IMR-90 (cell line): ENCODE measurements at regions not wholly inside any gene's neighbourhood (a gene's known extent, or its start where the extent isn't known, plus 50 kb on each side); places are given as distances from the start of the nearest gene placed in this dataset.

ENCODE experiments used
- ATAC-seq: fragments of 200-7000 bp; cut with Tn5 transposase; 2 replicates; pipeline ENCODE4 v1.9.1; 2020; ENCODE audit warnings: low read depth, mild to moderate bottlenecking, moderate library complexity
- BruUV-seq: library from RNA; stranded (reverse); fragments of 400-500 nt; replicated peaks from 2 replicates; lab custom pipeline; 2021; lab: Mats Ljungman, UMichigan
- CTCF ChIA-PET: fragments of 300-600 bp; formaldehyde crosslinking; extraction: SDS; loops from one replicate; lab custom pipeline; 2021; ENCODE audit warnings: antibody characterized with exemption; lab: Yijun Ruan, JAX
- POLR2A ChIA-PET: fragments of 300-600 bp; sonication (Branson Sonifier 250); formaldehyde crosslinking; loops from one replicate; lab custom pipeline; 2022; ENCODE audit warnings: antibody characterized with exemption; ENCODE audit not compliant: unreplicated experiment; lab: Charles Lee
- DNase-seq: peaks from one replicate; pipeline ENCODE4 v3.0.0; 2013
- H2AFZ ChIP-seq: replicated peaks from 2 replicates; pipeline ENCODE3; 2013; ENCODE audit warnings: low read length, mild to moderate bottlenecking; ENCODE audit not compliant: poor library complexity
- H2AK5ac ChIP-seq: 2 replicates; pipeline ENCODE4 v1.6.1; 2013; ENCODE audit warnings: low read depth, low read length, inconsistent platforms
- H2AK9ac ChIP-seq: replicated peaks from 2 replicates; pipeline ENCODE3; 2013; ENCODE audit warnings: mild to moderate bottlenecking, low read depth, low read length, moderate library complexity; ENCODE audit not compliant: poor library complexity
- H2BK120ac ChIP-seq: 2 replicates; pipeline ENCODE4 v1.6.1; 2013; ENCODE audit warnings: low read depth, low read length, inconsistent platforms
- H2BK15ac ChIP-seq: 3 replicates; pipeline ENCODE4 v1.6.1; 2013; ENCODE audit warnings: low read depth, low read length, inconsistent platforms
- H2BK20ac ChIP-seq: 2 replicates; pipeline ENCODE4 v1.6.1; 2013; ENCODE audit warnings: low read depth, mild to moderate bottlenecking, inconsistent platforms, low read length, moderate library complexity
- H2BK5ac ChIP-seq: 2 replicates; pipeline ENCODE4 v1.6.1; 2013; ENCODE audit warnings: mild to moderate bottlenecking, low read depth, low read length, inconsistent platforms; ENCODE audit not compliant: poor library complexity, severe bottlenecking
- H3K14ac ChIP-seq: replicated peaks from 2 replicates; pipeline ENCODE4 v1.6.1; 2013; ENCODE audit warnings: low read depth, low read length, inconsistent platforms
- H3K18ac ChIP-seq: 2 replicates; pipeline ENCODE4 v1.6.1; 2013; ENCODE audit warnings: low read depth, low read length, control low read depth
- H3K23ac ChIP-seq: 2 replicates; pipeline ENCODE4 v1.6.1; 2013; ENCODE audit warnings: low read depth, low read length, inconsistent platforms
- H3K27ac ChIP-seq: 2 replicates; pipeline ENCODE4 v1.5.1; 2013; ENCODE audit warnings: mild to moderate bottlenecking, control low read depth, low read length; ENCODE audit not compliant: insufficient read depth
- H3K27me3 ChIP-seq: 2 replicates; pipeline ENCODE4 v1.6.1; 2013; ENCODE audit warnings: low read length; ENCODE audit not compliant: control insufficient read depth, insufficient read depth
- H3K36me3 ChIP-seq: 2 replicates; pipeline ENCODE4 v1.6.1; 2013; ENCODE audit warnings: low read length, mixed read lengths; ENCODE audit not compliant: control insufficient read depth, insufficient read depth
- H3K4ac ChIP-seq: 2 replicates; pipeline ENCODE4 v1.6.1; 2013; ENCODE audit warnings: low read depth, low read length, inconsistent platforms
- H3K4me1 ChIP-seq: 2 replicates; pipeline ENCODE4 v1.6.1; 2013; ENCODE audit warnings: low read length, mixed read lengths; ENCODE audit not compliant: control insufficient read depth, insufficient read depth
- H3K4me2 ChIP-seq: 2 replicates; pipeline ENCODE4 v1.6.1; 2013; ENCODE audit warnings: low read depth, mild to moderate bottlenecking, control low read depth, low read length, moderate library complexity
- H3K4me3 ChIP-seq: 2 replicates; pipeline ENCODE4 v1.5.1; 2013; ENCODE audit warnings: low read depth, mild to moderate bottlenecking, control low read depth, low read length, moderate library complexity; ENCODE audit not compliant: insufficient read depth
- H3K56ac ChIP-seq: 2 replicates; pipeline ENCODE4 v1.6.1; 2013; ENCODE audit warnings: low read length, inconsistent platforms; ENCODE audit not compliant: insufficient read depth; ENCODE audit errors: extremely low read depth
- H3K79me1 ChIP-seq, 2 experiments: 2 replicates each; pipeline ENCODE4 v1.6.1; 2013; ENCODE audit warnings: low read length in 2 of 2, inconsistent platforms in 1 of 2, low read depth in 1 of 2
- H3K9ac ChIP-seq: 2 replicates; pipeline ENCODE4 v1.6.1; 2013; ENCODE audit warnings: low read depth, low read length, control low read depth
- H3K9me1 ChIP-seq: 2 replicates; pipeline ENCODE4 v1.6.1; 2013; ENCODE audit warnings: low read length, inconsistent platforms; ENCODE audit not compliant: insufficient read depth
- H3K9me3 ChIP-seq: 2 replicates; pipeline ENCODE4 v1.6.1; 2013; ENCODE audit warnings: low read length; ENCODE audit not compliant: control insufficient read depth, insufficient read depth
- H4K20me1 ChIP-seq: 2 replicates; pipeline ENCODE4 v1.6.1; 2013; ENCODE audit warnings: low read length, inconsistent platforms; ENCODE audit not compliant: insufficient read depth
- H4K5ac ChIP-seq: 2 replicates; pipeline ENCODE4 v1.6.1; 2013; ENCODE audit warnings: mild to moderate bottlenecking, low read depth, low read length, control low read depth
- H4K8ac ChIP-seq, 2 experiments: 2 replicates each; pipeline ENCODE4 v1.6.1; 2013; ENCODE audit warnings: low read depth in 2 of 2, low read length in 2 of 2, control low read depth in 1 of 2, inconsistent platforms in 1 of 2
- H4K91ac ChIP-seq: 2 replicates; pipeline ENCODE4 v1.6.1; 2013; ENCODE audit warnings: low read depth, low read length, inconsistent platforms; ENCODE audit not compliant: insufficient read depth
- POLR2A ChIP-seq: IDR thresholded peaks from 2 replicates; pipeline ENCODE4 v1.6.1; 2012; ENCODE audit warnings: mild to moderate bottlenecking, low read depth, low read length
- RCOR1 ChIP-seq: IDR thresholded peaks from 2 replicates; pipeline ENCODE4 v1.6.1; 2012; ENCODE audit warnings: mild to moderate bottlenecking, low read length, improper control_type of control experiment; ENCODE audit not compliant: insufficient replicate concordance
- SMC3 ChIP-seq: fragments of 150-350 bp; IDR thresholded peaks from 2 replicates; pipeline ENCODE4 v1.6.1; 2016; ENCODE audit warnings: low read depth, mild to moderate bottlenecking, antibody characterized with exemption, low read length, moderate library complexity
- WGBS, 2 experiments: methylation state at CpG; one replicate each; pipeline versions ENCODE4 v1.1.5 to v1.1.7; 2013; ENCODE audit warnings: missing lambda C conversion rate in 2 of 2; ENCODE audit not compliant: insufficient read length in 1 of 2; ENCODE audit errors: extremely low coverage in 2 of 2; 5-methylcytosine and 5-hydroxymethylcytosine counted together
- dilution Hi-C: fragments of 300-500 bp; cut with HindIII; formaldehyde crosslinking; loops from one replicate; pipeline ENCODE4 v1.14.3; 2018; ENCODE audit warnings: low sequenced_read_pairs; ENCODE audit not compliant: unreplicated experiment
- in situ Hi-C: fragments of 300-500 bp; cut with MboI; formaldehyde crosslinking; loops from 3 replicates; pipeline ENCODE4 v1.14.3; 2019; ENCODE audit warnings: low sequenced_read_pairs, inconsistent platforms, mixed read lengths
- intact Hi-C: fragments of 100-400 bp; cut with micrococcal nuclease; formaldehyde crosslinking; loops from 2 replicates; pipeline ENCODE4 v1.10.0; 2022
- TF ChIP-seq, protein P1 (sequence below): fragments of 150-350 bp; IDR thresholded peaks from 2 replicates; pipeline ENCODE4 v1.6.1; 2016; ENCODE audit warnings: low read depth, mild to moderate bottlenecking, low read length, moderate library complexity, borderline replicate concordance

DNA sequence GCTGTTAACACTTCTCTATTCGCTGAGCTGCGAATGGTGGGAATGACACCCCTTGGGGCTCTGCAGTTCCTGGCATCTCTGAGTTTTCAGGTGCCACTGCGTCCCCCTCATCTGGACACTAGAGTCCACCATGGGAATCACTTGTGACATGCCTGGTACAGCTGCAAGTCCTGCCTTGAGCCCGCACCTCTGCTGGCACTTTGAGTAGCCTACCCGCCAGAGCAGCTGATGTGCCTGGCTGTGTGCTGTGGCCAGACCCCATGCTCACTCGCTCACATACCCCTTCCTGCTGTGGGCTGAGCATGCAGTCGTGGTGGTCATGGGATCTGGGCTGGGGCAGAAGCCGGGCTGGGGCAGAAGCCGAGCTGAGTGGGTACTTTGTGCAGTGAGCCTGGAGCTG, 117.6 kb downstream of the RND3 start:
- BruUV-seq, result no TSS peak
- Histone ChIP-seq H2AK9ac (no peak overlapping the region), H2BK20ac (no peak overlapping the region), H3K9me1 (no peaks in the 10 kb centered on the region), H4K5ac (no peak overlapping the region), H3K27ac (no peak overlapping the region), H3K36me3 (no peaks in the 10 kb centered on the region), H4K91ac (no peak overlapping the region), H2BK15ac (no peak overlapping the region), H2BK5ac (no peak overlapping the region), H4K20me1 (no peaks in the 10 kb centered on the region), H3K4me2 (no peak overlapping the region), H3K9ac (no peak overlapping the region), H2AFZ (no peak overlapping the region), H3K79me1 (no peaks in the 10 kb centered on the region), H3K4ac (no peak overlapping the region), H3K4me3 (no peak overlapping the region), H3K18ac (no peak overlapping the region), H3K23ac (no peak overlapping the region), H3K56ac (no peak overlapping the region), H2BK120ac (no peak overlapping the region), H3K9me3 (no peaks in the 10 kb centered on the region), H4K8ac (no peak overlapping the region), H3K4me1 (no peaks in the 10 kb centered on the region), H3K27me3 (no peaks in the 10 kb centered on the region), H3K14ac (no peak overlapping the region), H2AK5ac (no peak overlapping the region)
- DNase-seq (no peak), ATAC-seq (no peak)
- ChIA-PET POLR2A (no interaction called here), CTCF (no interaction called here)
- 87% methylated on average over 3 of the region's 9 CpGs; no CpG with 5 or more reads in 1 of the 2 experiments for WGBS, 2 experiments
- intact Hi-C loops, result loop anchor here (10.0 kb wide), 1 partner anchor 65 kb away; no protein-coding TSS in a partner anchor
- in situ Hi-C loops, result no loop called here
- TF ChIP-seq, protein P1, sequence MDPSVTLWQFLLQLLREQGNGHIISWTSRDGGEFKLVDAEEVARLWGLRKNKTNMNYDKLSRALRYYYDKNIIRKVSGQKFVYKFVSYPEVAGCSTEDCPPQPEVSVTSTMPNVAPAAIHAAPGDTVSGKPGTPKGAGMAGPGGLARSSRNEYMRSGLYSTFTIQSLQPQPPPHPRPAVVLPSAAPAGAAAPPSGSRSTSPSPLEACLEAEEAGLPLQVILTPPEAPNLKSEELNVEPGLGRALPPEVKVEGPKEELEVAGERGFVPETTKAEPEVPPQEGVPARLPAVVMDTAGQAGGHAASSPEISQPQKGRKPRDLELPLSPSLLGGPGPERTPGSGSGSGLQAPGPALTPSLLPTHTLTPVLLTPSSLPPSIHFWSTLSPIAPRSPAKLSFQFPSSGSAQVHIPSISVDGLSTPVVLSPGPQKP, result no peak
- TF ChIP-seq POLR2A (no peak), RCOR1 (no peak), SMC3 (no peak)
- dilution Hi-C loops, result no loop called here
